ENCODE measurements at regions not wholly inside any gene's neighbourhood (a gene's known extent, or its start where the extent isn't known, plus 50 kb on each side); places are given as distances from the start of the nearest gene placed in this dataset.
"Not testable (repeated sequence)": the region's sequence is repeated elsewhere in the genome, so short reads cannot be mapped to it uniquely, and the experiment has no call there.

GRCh38 chr1:64318428-64318827, 115.0 kb downstream of the UBE2U start:
- no peak for DNase-seq

- DNase-seq: no peak
Observed at GRCh38 chr1:64320007-64320406, 116.6 kb downstream of the UBE2U start.

GRCh38 chr1:64320470-64320869, 117.0 kb downstream of the UBE2U start:
- DNase-seq: no peak

GRCh38 chr1:64320922-64321614, 117.6 kb downstream of the UBE2U start:
- DNase-seq: no peak

GRCh38 chr1:64323054-64323453, 119.6 kb downstream of the UBE2U start:
- DNase-seq: no peak

- no peak for DNase-seq
Observed at GRCh38 chr1:64323882-64324281, 120.5 kb downstream of the UBE2U start.

GRCh38 chr1:64325856-64326255, 122.4 kb downstream of the UBE2U start:
- no peak for DNase-seq

GRCh38 chr1:64327119-64327518, 123.7 kb downstream of the UBE2U start:
- DNase-seq: no peak

GRCh38 chr1:64328193-64328592, 124.8 kb downstream of the UBE2U start:
- no peak for DNase-seq

GRCh38 chr1:64330839-64331238, 127.4 kb downstream of the UBE2U start:
- DNase-seq: no peak

- DNase-seq: no peak
Observed at GRCh38 chr1:64335636-64336035, 132.2 kb downstream of the UBE2U start.

GRCh38 chr1:64337475-64337874, 132.5 kb upstream of the CACHD1 start:
- no peak for DNase-seq

- no peak for DNase-seq
Observed at GRCh38 chr1:64337926-64338325, 132.0 kb upstream of the CACHD1 start.

GRCh38 chr1:64340361-64340760, 129.6 kb upstream of the CACHD1 start:
- no peak for DNase-seq

- peak; percentile 5 for DNase-seq
Observed at GRCh38 chr1:64343105-64343822, 126.7 kb upstream of the CACHD1 start.

GRCh38 chr1:64343823-64344190, 126.1 kb upstream of the CACHD1 start:
- no peak for DNase-seq

- DNase-seq: no peak
Observed at GRCh38 chr1:64348270-64348960, 121.5 kb upstream of the CACHD1 start.

- no peak for DNase-seq
Observed at GRCh38 chr1:64348961-64349648, 120.8 kb upstream of the CACHD1 start.

GRCh38 chr1:64355534-64355933, 114.4 kb upstream of the CACHD1 start:
- DNase-seq: not testable (repeated sequence)

GRCh38 chr1:64356636-64357256, 113.2 kb upstream of the CACHD1 start:
- DNase-seq: no peak

GRCh38 chr1:64357422-64357821, 112.5 kb upstream of the CACHD1 start:
- no peak for DNase-seq

- no peak for DNase-seq
Observed at GRCh38 chr1:64358692-64359091, 111.2 kb upstream of the CACHD1 start.

- DNase-seq: no peak
Observed at GRCh38 chr1:64361974-64362373, 108.0 kb upstream of the CACHD1 start.
